Small intestine (tissue), 7 donors: ENCODE measurements at regions not wholly inside any gene's neighbourhood (a gene's known extent, or its start where the extent isn't known, plus 50 kb on each side); places are given as distances from the start of the nearest gene placed in this dataset.
"Not testable (repeated sequence)": the region's sequence is repeated elsewhere in the genome, so short reads cannot be mapped to it uniquely, and the experiment has no call there.

Source experiments
- DNase-seq, 2 donors: peaks; one replicate each; pipeline versions ENCODE4 v3.0.0 to v3.0.0-alpha.2; 2013
- FAIRE-seq: peaks from 2 replicates; lab custom pipeline; 2012; peaks lifted over from hg19 to GRCh38; lab: Jason Lieb, UNC
- H3K27ac ChIP-seq, 3 donors: one replicate each; pipeline ENCODE4 v1.5.1; 2013; ENCODE audit warnings: low read length in 2 of 3, mild to moderate bottlenecking in 2 of 3, control low read depth in 1 of 3, inconsistent platforms in 1 of 3, low read depth in 1 of 3, moderate library complexity in 1 of 3
- H3K27me3 ChIP-seq, 3 donors: one replicate each; pipeline ENCODE4 v1.6.1; 2013; ENCODE audit warnings: low read length in 3 of 3, inconsistent platforms in 1 of 3; ENCODE audit not compliant: control insufficient read depth in 3 of 3, insufficient read depth in 3 of 3
- H3K36me3 ChIP-seq, 3 donors: one replicate each; pipeline ENCODE4 v1.6.1; 2013; ENCODE audit warnings: low read length in 3 of 3, inconsistent platforms in 1 of 3, low read depth in 1 of 3, mild to moderate bottlenecking in 1 of 3, moderate library complexity in 1 of 3; ENCODE audit not compliant: control insufficient read depth in 3 of 3, insufficient read depth in 2 of 3
- H3K4me1 ChIP-seq, 3 donors: one replicate each; pipeline ENCODE4 v1.6.1; 2013; ENCODE audit warnings: low read length in 2 of 3, inconsistent platforms in 1 of 3, low read depth in 1 of 3, mild to moderate bottlenecking in 1 of 3, moderate library complexity in 1 of 3; ENCODE audit not compliant: control insufficient read depth in 3 of 3, insufficient read depth in 2 of 3
- H3K4me3 ChIP-seq, 3 donors: one replicate each; pipeline ENCODE4 v1.5.1; 2013; ENCODE audit warnings: low read length in 3 of 3, control low read depth in 1 of 3, inconsistent platforms in 1 of 3, low read depth in 1 of 3, mild to moderate bottlenecking in 1 of 3, moderate library complexity in 1 of 3
- H3K9me3 ChIP-seq, 2 donors: one replicate each; pipeline ENCODE4 v1.6.1; 2013; ENCODE audit warnings: low read depth in 1 of 2, low read length in 1 of 2; ENCODE audit not compliant: control insufficient read depth in 2 of 2, insufficient read depth in 1 of 2
- WGBS, 3 donors: extraction: QIAGEN DNeasy Blood & Tissue Kit; methylation state at CpG; one replicate each; pipeline ENCODE4 v1.1.7; 2013; 5-methylcytosine and 5-hydroxymethylcytosine counted together
- donor health status: healthy with polysubstance abuse.
- donor health status: control.
- donor health status: control.
- donor health status: Bipolar disorder and iron deficiency.
- donor health status: healthy.

DNA sequence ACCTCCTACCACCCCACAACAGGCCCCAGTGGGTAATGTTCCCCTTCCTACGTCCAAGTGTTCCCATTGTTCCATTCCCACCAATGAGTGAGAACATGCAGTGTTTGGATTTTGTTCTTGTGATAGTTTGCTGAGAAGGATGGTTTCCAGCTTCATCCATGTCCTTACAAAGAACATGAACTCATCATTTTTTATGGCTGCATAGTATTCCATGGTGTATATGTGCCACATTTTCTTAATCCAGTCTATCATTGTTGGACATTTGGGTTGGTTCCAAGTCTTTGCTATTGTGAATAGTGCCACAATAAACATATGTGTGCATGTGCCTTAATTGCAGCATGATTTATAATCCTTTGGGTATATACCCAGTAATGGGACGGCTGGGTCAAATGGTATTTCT is 81.6 kb downstream of the P2RY10 start:
- not testable (repeated sequence) for FAIRE-seq, H3K27ac ChIP-seq, H3K4me3 ChIP-seq, H3K4me1 ChIP-seq, DNase-seq, H3K9me3 ChIP-seq, H3K36me3 ChIP-seq, H3K27me3 ChIP-seq
- 82 to 88% (median 84%) methylated on average over 2 of the region's 2 CpGs for WGBS, 3 donors

DNA sequence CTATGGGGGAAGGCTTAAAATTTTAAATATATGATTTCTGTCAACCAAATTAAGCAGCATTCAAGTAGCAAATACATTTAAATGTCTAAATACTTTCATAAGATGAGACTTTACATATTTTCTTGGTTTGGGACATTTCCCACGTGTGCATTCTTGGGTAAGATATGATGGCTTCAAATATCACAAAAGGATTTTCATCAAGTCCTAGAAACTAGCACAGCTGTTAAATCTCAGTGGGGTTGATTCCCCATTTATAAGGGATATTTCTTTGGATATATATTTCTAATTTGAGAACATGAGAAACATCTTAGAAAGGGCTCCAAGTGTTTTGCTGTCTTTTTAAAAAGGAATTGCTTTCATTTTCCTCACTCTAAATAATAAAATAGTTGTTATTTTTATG is 90.2 kb downstream of the P2RY10 start:
- no peaks in the 10 kb centered on the region for H3K4me1 ChIP-seq
- H3K36me3 ChIP-seq: no peaks in the 10 kb centered on the region
- 30 to 31% (median 31%) methylated on average over 1 of the region's 1 CpG for WGBS, 3 donors
- DNase-seq (no peak), FAIRE-seq (no peak)
- no peak overlapping the region for H3K4me3 ChIP-seq
- no peaks in the 10 kb centered on the region for H3K27me3 ChIP-seq
- H3K9me3 ChIP-seq: peaks cover 0 to 2% of the 10 kb centered on the region in 2 donors
- no peak overlapping the region for H3K27ac ChIP-seq

DNA sequence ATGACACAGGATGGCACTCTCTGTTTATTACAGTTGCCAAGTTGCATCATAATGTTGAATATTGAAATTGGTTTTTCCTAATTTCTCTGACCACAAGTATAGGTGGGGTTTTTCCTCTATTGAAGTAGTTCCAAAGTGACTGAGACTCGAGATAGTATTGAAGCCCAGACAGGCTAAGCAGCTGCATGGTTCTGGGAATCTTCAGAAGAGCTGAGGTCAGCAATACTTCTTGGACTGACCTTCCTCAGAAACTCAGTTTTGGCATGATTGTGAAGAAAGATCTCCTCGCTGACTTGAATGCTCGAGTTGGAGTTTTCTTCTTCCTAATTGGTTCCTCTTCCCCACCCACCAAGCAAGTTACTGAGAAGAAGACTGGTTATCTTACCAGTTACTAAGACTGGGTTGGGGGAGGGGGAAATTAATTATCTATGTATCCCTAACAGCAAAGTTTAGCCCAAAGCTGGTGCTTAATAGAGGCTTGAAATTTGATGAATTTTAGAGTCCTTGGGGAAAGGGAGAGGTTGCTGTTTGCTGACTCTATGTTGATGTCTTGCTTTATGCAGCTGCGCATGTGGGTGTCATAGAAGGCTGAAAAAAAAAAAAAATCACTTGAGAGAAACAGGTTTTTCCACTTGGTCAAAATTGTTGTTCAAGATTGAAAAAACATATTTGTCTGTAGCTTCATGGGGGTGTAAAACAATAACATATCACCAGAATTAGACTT is 91.1 kb downstream of the P2RY10 start:
- Histone ChIP-seq H3K27ac (no peak overlapping the region), H3K9me3 (peaks cover 0 to 2% of the 10 kb centered on the region in 2 donors), H3K4me1 (no peaks in the 10 kb centered on the region), H3K27me3 (no peaks in the 10 kb centered on the region), H3K36me3 (no peaks in the 10 kb centered on the region), H3K4me3 (no peak overlapping the region)
- DNase-seq (no peak), FAIRE-seq (no peak)
- 39 to 53% (median 42%) methylated on average over 4 of the region's 4 CpGs for WGBS, 3 donors

DNA sequence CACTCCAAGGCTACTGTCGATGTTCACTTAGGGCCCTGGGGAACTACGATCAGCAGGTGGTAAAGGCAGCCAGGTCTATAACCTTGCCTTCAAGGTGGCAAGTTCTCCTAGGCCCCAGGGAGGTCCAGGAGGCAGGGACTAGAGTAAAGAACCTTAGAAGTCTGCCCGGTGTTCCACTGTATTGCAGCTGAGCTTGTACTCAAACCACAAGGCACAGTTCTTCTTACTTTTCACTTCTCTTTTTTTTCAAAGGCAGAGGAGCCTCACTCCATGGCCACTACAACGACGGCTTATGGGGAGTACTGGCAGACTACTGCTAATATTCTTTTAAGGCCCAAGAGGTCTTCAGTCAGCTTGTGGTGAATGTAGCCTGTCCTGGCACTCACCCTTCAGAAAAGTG is 78.8 kb upstream of the GPR174 start:
- no peak overlapping the region for H3K4me3 ChIP-seq
- H3K27me3 ChIP-seq: peaks cover 0 to 2% (median 0%) of the 10 kb centered on the region in 3 donors
- FAIRE-seq (no peak), DNase-seq (no peak)
- H3K36me3 ChIP-seq: no peaks in the 10 kb centered on the region
- H3K4me1 ChIP-seq: no peaks in the 10 kb centered on the region
- H3K27ac ChIP-seq: no peak overlapping the region
- 73 to 83% (median 79%) methylated on average over 5 of the region's 5 CpGs for WGBS, 3 donors
- peaks cover 0 to 10% of the 10 kb centered on the region in 2 donors for H3K9me3 ChIP-seq

DNA sequence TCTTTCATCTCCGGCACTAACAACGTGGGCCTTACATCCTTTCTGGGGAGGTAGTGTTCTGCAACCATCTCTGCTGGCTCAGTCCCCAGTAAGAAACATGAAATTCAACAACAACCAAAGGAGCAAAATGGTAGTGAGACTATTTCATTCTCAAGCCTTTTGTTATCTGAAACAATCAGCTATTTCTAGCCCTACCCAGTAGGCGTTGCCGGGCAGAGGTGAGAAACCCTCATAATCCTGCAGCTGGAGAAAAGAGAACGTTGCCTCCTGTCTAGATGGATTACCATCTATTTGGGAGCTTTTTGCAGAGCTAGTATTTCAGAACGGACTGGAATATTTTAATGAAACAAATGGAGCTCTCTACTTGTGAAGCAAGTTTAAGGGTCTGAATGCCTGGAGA is 66.4 kb upstream of the GPR174 start:
- Histone ChIP-seq H3K27ac (no peak overlapping the region), H3K9me3 (no peaks in the 10 kb centered on the region), H3K4me1 (no peaks in the 10 kb centered on the region), H3K4me3 (no peak overlapping the region), H3K36me3 (no peaks in the 10 kb centered on the region), H3K27me3 (no peaks in the 10 kb centered on the region)
- FAIRE-seq: no peak
- no peak for DNase-seq
- WGBS, 3 donors: 47 to 71% (median 56%) methylated on average over 6 of the region's 6 CpGs

DNA sequence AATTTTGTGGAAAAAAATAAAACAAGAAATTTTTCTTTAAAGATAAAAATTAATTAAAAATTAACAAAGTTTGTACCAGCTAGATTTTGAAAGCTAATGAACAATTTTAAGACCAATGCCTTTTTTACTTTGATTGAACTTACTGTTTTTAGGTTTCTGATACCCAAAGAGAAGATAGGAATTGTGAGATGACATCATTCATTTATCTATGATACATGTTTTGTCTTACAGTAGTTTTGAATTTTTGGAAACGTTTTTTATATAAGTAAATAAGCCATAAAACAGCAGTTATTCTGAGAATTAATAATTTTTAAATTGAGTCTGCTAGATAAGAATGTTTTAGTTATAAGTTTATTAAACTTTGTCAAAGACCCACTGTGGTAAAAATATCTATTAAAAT is 65.0 kb upstream of the GPR174 start:
- WGBS, 3 donors: 9 to 43% (median 15%) methylated on average over 1 of the region's 1 CpG
- H3K27ac ChIP-seq: no peak overlapping the region
- no peak overlapping the region for H3K4me3 ChIP-seq
- no peaks in the 10 kb centered on the region for H3K9me3 ChIP-seq
- H3K4me1 ChIP-seq: no peaks in the 10 kb centered on the region
- H3K27me3 ChIP-seq: no peaks in the 10 kb centered on the region
- DNase-seq (no peak), FAIRE-seq (peak; percentile 92)
- no peaks in the 10 kb centered on the region for H3K36me3 ChIP-seq

DNA sequence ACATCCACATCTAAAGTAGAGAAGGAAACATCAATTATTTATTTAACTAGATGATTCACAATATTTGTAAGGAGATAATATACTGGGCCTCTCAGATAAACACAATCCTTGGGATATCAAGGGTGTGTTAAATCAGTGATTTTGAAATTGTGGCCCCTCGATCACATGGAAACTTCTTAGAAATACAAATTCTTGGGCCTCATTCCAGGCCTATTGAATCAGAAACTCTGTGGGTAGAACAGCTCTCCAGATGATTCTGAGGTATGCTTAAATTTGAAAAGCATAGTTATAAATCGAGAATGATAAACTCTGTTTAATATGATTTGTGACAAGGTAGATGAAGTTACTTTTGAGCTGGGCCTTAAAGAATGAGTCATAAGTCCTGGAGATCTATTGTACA is 64.3 kb upstream of the GPR174 start:
- no peaks in the 10 kb centered on the region for H3K36me3 ChIP-seq
- H3K4me3 ChIP-seq: no peak overlapping the region
- 51 to 59% (median 55%) methylated on average over 2 of the region's 2 CpGs for WGBS, 3 donors
- H3K27me3 ChIP-seq: no peaks in the 10 kb centered on the region
- no peaks in the 10 kb centered on the region for H3K4me1 ChIP-seq
- H3K27ac ChIP-seq: no peak overlapping the region
- FAIRE-seq (no peak), DNase-seq (no peak)
- H3K9me3 ChIP-seq: no peaks in the 10 kb centered on the region

DNA sequence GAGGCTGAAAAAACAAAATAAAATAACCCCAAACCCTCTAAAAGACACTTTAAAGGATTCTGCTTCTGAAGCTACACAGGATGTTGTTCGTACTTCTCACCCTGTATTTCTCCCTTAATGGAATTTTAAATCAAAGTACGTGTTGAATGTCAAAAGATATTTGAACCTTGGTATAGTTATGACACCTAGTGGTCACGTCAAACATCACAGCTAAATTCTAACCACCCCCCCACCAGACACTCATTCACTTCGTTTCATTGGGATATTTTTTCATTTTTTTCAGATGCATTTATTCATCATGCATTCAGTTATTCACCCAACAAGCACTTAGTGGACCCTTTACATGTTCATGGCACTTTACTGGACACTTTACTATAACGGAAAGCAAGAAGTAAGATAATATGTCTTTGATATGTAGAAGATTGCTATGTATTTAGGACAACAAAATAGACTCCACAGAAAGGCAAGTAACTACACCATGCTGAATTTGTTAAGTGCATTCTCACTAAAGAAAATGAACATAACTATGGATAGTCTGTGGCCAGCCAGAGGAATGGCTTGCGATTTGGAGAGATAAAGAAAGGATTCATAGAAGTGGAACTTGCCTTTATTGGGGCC is 62.5 kb upstream of the GPR174 start:
- WGBS, 3 donors: 9 to 17% (median 16%) methylated on average over 6 of the region's 6 CpGs
- FAIRE-seq (no peak), DNase-seq (peak; percentile 22 to 29)

More for the DNA sequence above, 62.5 kb upstream of the GPR174 start:
- no peak overlapping the region for H3K4me3 ChIP-seq
- H3K27ac ChIP-seq: no peak overlapping the region
- H3K4me1 ChIP-seq: no peaks in the 10 kb centered on the region
- no peaks in the 10 kb centered on the region for H3K36me3 ChIP-seq
- H3K27me3 ChIP-seq: no peaks in the 10 kb centered on the region
- no peaks in the 10 kb centered on the region for H3K9me3 ChIP-seq
